Transverse colon (tissue), 4 donors: ENCODE measurements at regions not wholly inside any gene's neighbourhood (a gene's known extent, or its start where the extent isn't known, plus 50 kb on each side); places are given as distances from the start of the nearest gene placed in this dataset.

Source experiments
- CTCF ChIP-seq, 5 experiments: fragments of 200-600 bp in 3 of 5; fragments of 450-650 bp in 2 of 5; sonication (generic) in 3 of 5; IDR thresholded peaks; 1 replicate in 2 of 5; 2 replicates in 3 of 5; pipeline ENCODE4 v1.5.1; 2016 to 2017; ENCODE audit warnings: antibody characterized with exemption in 5 of 5, inconsistent platforms in 3 of 5, mild to moderate bottlenecking in 2 of 5, moderate library complexity in 1 of 5
- EP300 ChIP-seq: sonication (generic); formaldehyde crosslinking; IDR thresholded peaks from one replicate; pipeline ENCODE4 v1.6.1; 2017; ENCODE audit warnings: antibody characterized with exemption, low read depth
- POLR2A ChIP-seq: fragments of 450-650 bp; IDR thresholded peaks from one replicate; pipeline ENCODE4 v1.6.1; 2016; ENCODE audit warnings: antibody characterized with exemption, mild to moderate bottlenecking, moderate library complexity
- POLR2AphosphoS5 ChIP-seq, 3 donors: sonication (generic); formaldehyde crosslinking; IDR thresholded peaks; one replicate each; pipeline ENCODE4 v1.6.1; 2016; ENCODE audit warnings: antibody characterized with exemption in 3 of 3

GRCh38 chr1:105210747-105211146 is 1461.0 kb downstream of the AMY1C start:
- TF ChIP-seq CTCF (IDR thresholded peaks at IDR 0.05) = no peak
- TF ChIP-seq POLR2A = no peak
- no peak for TF ChIP-seq POLR2AphosphoS5 (IDR thresholded peaks at IDR 0.05)
- TF ChIP-seq EP300 = no peak
